Pancreas (tissue), 10 donors: ENCODE measurements at regions not wholly inside any gene's neighbourhood (a gene's known extent, or its start where the extent isn't known, plus 50 kb on each side); places are given as distances from the start of the nearest gene placed in this dataset.

Experiments used
- ATAC-seq, 4 donors: fragments of 200-7000 bp; cut with Tn5 transposase; one replicate each; pipeline versions ENCODE4 v1.8.0 to v1.9.1; 2020; ENCODE audit warnings: mild to moderate bottlenecking in 4 of 4, moderate library complexity in 4 of 4
- DNase-seq, 6 donors: peaks; one replicate each; pipeline ENCODE4 v3.0.0-alpha.2; 2020
- FAIRE-seq: peaks from 2 replicates; lab custom pipeline; 2012; peaks lifted over from hg19 to GRCh38; lab: Jason Lieb, UNC
- H3K27ac ChIP-seq, 4 donors: fragments of 200-600 bp; sonication (generic); 1 replicate in 3 of 4; 2 replicates in 1 of 4; pipeline versions ENCODE4 v1.5.0 to v1.8.0; 2020
- H3K27me3 ChIP-seq, 4 donors: fragments of 200-600 bp; one replicate each; pipeline ENCODE4 v1.8.0; 2021
- H3K36me3 ChIP-seq, 3 donors: fragments of 200-600 bp; sonication (generic) in 1 of 3; one replicate each; pipeline versions ENCODE4 v1.5.0 to v1.8.0; 2020 to 2021
- H3K4me1 ChIP-seq, 3 donors: fragments of 200-600 bp; one replicate each; pipeline ENCODE4 v1.8.0; 2021
- H3K4me3 ChIP-seq, 4 donors: fragments of 200-600 bp; sonication (generic) in 2 of 4; one replicate each; pipeline versions ENCODE4 v1.5.0 to v1.8.0; 2020 to 2021
- H3K9me3 ChIP-seq, 4 donors: fragments of 200-600 bp; one replicate each; pipeline ENCODE4 v1.8.0; 2021
- CTCF ChIP-seq, 4 donors: fragments of 200-600 bp; sonication (generic) in 3 of 4; IDR thresholded peaks; one replicate each; pipeline versions ENCODE4 v1.5.0 to v1.8.0; 2021; ENCODE audit warnings: antibody characterized with exemption in 4 of 4
- WGBS, 2 donors: extraction: QIAGEN DNeasy Blood & Tissue Kit; methylation state at CpG; one replicate each; pipeline ENCODE4 v1.1.7; 2013; 5-methylcytosine and 5-hydroxymethylcytosine counted together
- intact Hi-C, 3 donors: fragments of 100-400 bp; cut with DNase I; formaldehyde crosslinking; loops; one replicate each; pipeline versions ENCODE4 v1.11.1 to v1.14.2; 2022
- donor health status: healthy with polysubstance abuse.
- donor health status: DM: no; HTN: no; CAD: no; lungs with moderate emphysema.
- donor health status: DM: no; HTN: no; CAD: no.
- donor health status: control.
- donor health status: control.
- donor health status: Bipolar disorder and iron deficiency.
- donor health status: DM: yes; HTN: yes; CAD: no.
- donor health status: DM: no; HTN: no; CAD: no.
- donor health status: DM: no; HTN: no; CAD: no.
- donor health status: DM: yes; HTN: yes; CAD: no.

GRCh38 chr4:178784491-178784890 is 1342.3 kb upstream of the AGA start:
- no peaks in the 10 kb centered on the region for H3K4me1 ChIP-seq
- ATAC-seq = no peak
- no peak for FAIRE-seq
- intact Hi-C loops = no loop called here
- no peak overlapping the region for H3K4me3 ChIP-seq
- no peak for DNase-seq
- H3K27me3 ChIP-seq = no peaks in the 10 kb centered on the region
- H3K27ac ChIP-seq = no peak overlapping the region
- no peak for TF ChIP-seq CTCF (IDR thresholded peaks at IDR 0.05)
- 62 to 73% methylated on average over 3 of the region's 3 CpGs for WGBS, 2 donors
- no peaks in the 10 kb centered on the region for H3K9me3 ChIP-seq
- H3K36me3 ChIP-seq = no peaks in the 10 kb centered on the region

GRCh38 chr4:178789279-178789678 is 1347.0 kb upstream of the AGA start:
- WGBS, 2 donors = 47 to 56% methylated on average over 3 of the region's 3 CpGs
- ATAC-seq (no peak), FAIRE-seq (no peak), DNase-seq (no peak)
- no peaks in the 10 kb centered on the region for H3K4me1 ChIP-seq
- no peaks in the 10 kb centered on the region for H3K9me3 ChIP-seq
- no peaks in the 10 kb centered on the region for H3K27me3 ChIP-seq
- TF ChIP-seq CTCF (IDR thresholded peaks at IDR 0.05) = no peak
- H3K36me3 ChIP-seq = no peaks in the 10 kb centered on the region
- H3K27ac ChIP-seq = no peak overlapping the region
- H3K4me3 ChIP-seq = no peak overlapping the region
- intact Hi-C loops = no loop called here

GRCh38 chr4:178799204-178799603 is 1357.0 kb upstream of the AGA start:
- Histone ChIP-seq H3K4me3 (no peak overlapping the region), H3K9me3 (no peaks in the 10 kb centered on the region), H3K27me3 (no peaks in the 10 kb centered on the region), H3K27ac (no peak overlapping the region), H3K4me1 (no peaks in the 10 kb centered on the region), H3K36me3 (no peaks in the 10 kb centered on the region)
- no peak for TF ChIP-seq CTCF (IDR thresholded peaks at IDR 0.05)
- 8 to 15% methylated on average over 2 of the region's 2 CpGs for WGBS, 2 donors
- ATAC-seq (no peak), FAIRE-seq (no peak), DNase-seq (no peak)
- intact Hi-C loops = no loop called here

GRCh38 chr4:178808106-178808505 is 1365.9 kb upstream of the AGA start:
- FAIRE-seq = no peak
- Histone ChIP-seq H3K9me3 (no peaks in the 10 kb centered on the region), H3K4me3 (no peak overlapping the region), H3K36me3 (no peaks in the 10 kb centered on the region), H3K4me1 (no peaks in the 10 kb centered on the region), H3K27ac (no peak overlapping the region), H3K27me3 (no peaks in the 10 kb centered on the region)
- intact Hi-C loops = no loop called here
- ATAC-seq = no peak
- 24 to 28% methylated on average over 1 of the region's 1 CpG for WGBS, 2 donors
- DNase-seq = no peak
- no peak for TF ChIP-seq CTCF (IDR thresholded peaks at IDR 0.05)

GRCh38 chr4:178809921-178810320 is 1367.7 kb upstream of the AGA start:
- no peak for ATAC-seq
- no peak for FAIRE-seq
- TF ChIP-seq CTCF (IDR thresholded peaks at IDR 0.05) = no peak
- Histone ChIP-seq H3K36me3 (no peaks in the 10 kb centered on the region), H3K4me1 (no peaks in the 10 kb centered on the region), H3K27me3 (no peaks in the 10 kb centered on the region), H3K4me3 (no peak overlapping the region), H3K27ac (no peak overlapping the region), H3K9me3 (no peaks in the 10 kb centered on the region)
- no peak for DNase-seq
- 68 to 79% methylated on average over 2 of the region's 2 CpGs for WGBS, 2 donors
- intact Hi-C loops = no loop called here
